ENCODE measurements at regions not wholly inside any gene's neighbourhood (a gene's known extent, or its start where the extent isn't known, plus 50 kb on each side); places are given as distances from the start of the nearest gene placed in this dataset.

- DNase-seq = no peak
Measured at GRCh38 chr14:85442996-85443395, 86.9 kb upstream of the FLRT2 start.

GRCh38 chr14:85444635-85445034, 85.3 kb upstream of the FLRT2 start:
- DNase-seq = no peak

- DNase-seq = no peak
Measured at GRCh38 chr14:85445151-85445795, 84.7 kb upstream of the FLRT2 start.

- no peak for DNase-seq
Measured at GRCh38 chr14:85447883-85448282, 82.1 kb upstream of the FLRT2 start.

GRCh38 chr14:85451421-85451820, 78.5 kb upstream of the FLRT2 start:
- DNase-seq = no peak

GRCh38 chr14:85453401-85454225, 76.3 kb upstream of the FLRT2 start:
- DNase-seq = no peak

- DNase-seq = no peak
Measured at GRCh38 chr14:85454226-85454813, 75.6 kb upstream of the FLRT2 start.

- DNase-seq = no peak
Measured at GRCh38 chr14:85459361-85460000, 70.5 kb upstream of the FLRT2 start.

- no peak for DNase-seq
Measured at GRCh38 chr14:85461432-85462133, 68.4 kb upstream of the FLRT2 start.

GRCh38 chr14:85463512-85463911, 66.4 kb upstream of the FLRT2 start:
- no peak for DNase-seq

GRCh38 chr14:85464135-85464895, 65.6 kb upstream of the FLRT2 start:
- DNase-seq = no peak

- DNase-seq = no peak
Measured at GRCh38 chr14:85466678-85467077, 63.3 kb upstream of the FLRT2 start.

- no peak for DNase-seq
Measured at GRCh38 chr14:85468816-85469215, 61.1 kb upstream of the FLRT2 start.

GRCh38 chr14:85471156-85471555, 58.8 kb upstream of the FLRT2 start:
- no peak for DNase-seq

- DNase-seq = no peak
Measured at GRCh38 chr14:85471744-85472143, 58.2 kb upstream of the FLRT2 start.

- DNase-seq = no peak
Measured at GRCh38 chr14:85474431-85474830, 55.5 kb upstream of the FLRT2 start.

- DNase-seq = no peak
Measured at GRCh38 chr14:85475113-85475512, 54.8 kb upstream of the FLRT2 start.

- DNase-seq = no peak
Measured at GRCh38 chr14:85479306-85479705, 50.6 kb upstream of the FLRT2 start.

GRCh38 chr14:85479771-85480170, 50.2 kb upstream of the FLRT2 start:
- no peak for DNase-seq

Data from activated effector memory CD4-positive, alpha-beta T cell treated with anti-CD3 and anti-CD28 coated beads, Interleukin-2, amount 50 U/mL, for 16 hours (primary cell).